GM12878 (cell line): ENCODE measurements at regions not wholly inside any gene's neighbourhood (a gene's known extent, or its start where the extent isn't known, plus 50 kb on each side); places are given as distances from the start of the nearest gene placed in this dataset.

Experiments used
- ATAC-seq: fragments of 200-7000 bp; cut with Tn5 transposase; 3 replicates; pipeline ENCODE4 v1.9.1; 2020; ENCODE audit warnings: mild to moderate bottlenecking, moderate library complexity
- BruUV-seq: library from RNA; stranded (reverse); fragments of 400-500 nt; replicated peaks from 2 replicates; lab custom pipeline; 2021; lab: Mats Ljungman, UMichigan
- CTCF ChIA-PET: fragments of 300-600 bp; sonication (Branson Sonifier 250); formaldehyde crosslinking; extraction: SDS; loops from one replicate; lab custom pipeline; 2021; ENCODE audit warnings: inconsistent platforms; lab: Yijun Ruan, JAX
- POLR2A ChIA-PET: fragments of 350-600 bp; formaldehyde crosslinking; extraction: SDS; loops from one replicate; lab custom pipeline; 2021; ENCODE audit warnings: inconsistent platforms; lab: Charles Lee
- RAD21 ChIA-PET: fragments of 300-600 bp; sonication (Branson Sonifier 250); formaldehyde crosslinking; loops from one replicate; lab custom pipeline; 2023; ENCODE audit warnings: antibody characterized with exemption; ENCODE audit not compliant: unreplicated experiment; lab: Charles Lee
- SMC1A ChIA-PET: fragments of 300-600 bp; sonication (Branson Sonifier 250); formaldehyde crosslinking; loops from one replicate; lab custom pipeline; 2023; ENCODE audit not compliant: unreplicated experiment, uncharacterized antibody; lab: Charles Lee
- DNase-seq: peaks from one replicate; pipeline ENCODE4 v3.0.0-alpha.2; 2011; ENCODE audit warnings: low read depth, low spot score
- FAIRE-seq: peaks from 3 replicates; lab custom pipeline; 2011; peaks lifted over from hg19 to GRCh38; lab: Jason Lieb, UNC
- H2AFZ ChIP-seq: 2 replicates; pipeline ENCODE4 v1.6.0; 2011; ENCODE audit warnings: low read depth, low read length, control low read depth; ENCODE audit not compliant: control insufficient read depth
- H3K27ac ChIP-seq: 2 replicates; pipeline ENCODE4 v1.5.1; 2011; ENCODE audit warnings: control low read depth; ENCODE audit not compliant: control insufficient read depth, insufficient read depth
- H3K27me3 ChIP-seq, 2 experiments: replicated peaks in 1 of 2; 2 replicates each; pipeline versions ENCODE4 v1.6.0 to v1.6.1; 2011; ENCODE audit warnings: low read length in 1 of 2; ENCODE audit not compliant: control insufficient read depth in 2 of 2, insufficient read depth in 2 of 2
- H3K36me3 ChIP-seq, 2 experiments: 2 replicates each; pipeline ENCODE4 v1.5.1; 2011; ENCODE audit warnings: low read length in 1 of 2; ENCODE audit not compliant: control insufficient read depth in 2 of 2, insufficient read depth in 2 of 2
- H3K4me1 ChIP-seq: 2 replicates; pipeline ENCODE4 v1.6.1; 2011; ENCODE audit warnings: mild to moderate bottlenecking, low read length, moderate library complexity, mixed read lengths; ENCODE audit not compliant: control insufficient read depth, insufficient read depth
- H3K4me2 ChIP-seq: 2 replicates; pipeline ENCODE4 v1.6.0; 2011; ENCODE audit warnings: control low read depth; ENCODE audit not compliant: control insufficient read depth, insufficient read depth
- H3K4me3 ChIP-seq: fragments of 200-600 bp; sonication (generic); 2 replicates; pipeline ENCODE4 v1.5.1; 2016
- H3K79me2 ChIP-seq: 2 replicates; pipeline ENCODE4 v1.6.0; 2011; ENCODE audit warnings: low read length; ENCODE audit not compliant: control insufficient read depth, insufficient read depth
- H3K9ac ChIP-seq: 2 replicates; pipeline ENCODE4 v1.8.0; 2011; ENCODE audit warnings: low read length, control low read depth, mixed read lengths; ENCODE audit not compliant: control insufficient read depth, insufficient read depth
- H3K9me3 ChIP-seq: replicated peaks from 3 replicates; pipeline ENCODE4 v1.5.1; 2011; ENCODE audit warnings: mild to moderate bottlenecking, low read length; ENCODE audit not compliant: control insufficient read depth, insufficient read depth
- H4K20me1 ChIP-seq: 2 replicates; pipeline ENCODE4 v1.6.0; 2011; ENCODE audit not compliant: control insufficient read depth, insufficient read depth
- ASH2L ChIP-seq: fragments of 300-600, 200-600 bp; sonication (generic); IDR thresholded peaks from 2 replicates; pipeline ENCODE4 v1.6.1; 2017; ENCODE audit warnings: low read depth, mild to moderate bottlenecking, borderline replicate concordance
- CEBPB ChIP-seq, 2 experiments: fragments of 150-350 bp in 1 of 2; IDR thresholded peaks; 2 replicates each; pipeline ENCODE4 v1.6.1; 2012 to 2014; ENCODE audit warnings: low read depth in 2 of 2, low read length in 2 of 2, borderline replicate concordance in 1 of 2, inconsistent platforms in 1 of 2
- FOXM1 ChIP-seq: IDR thresholded peaks from 2 replicates; pipeline ENCODE4 v1.6.1; 2012; ENCODE audit warnings: low read depth, mild to moderate bottlenecking, inconsistent platforms, low read length, moderate library complexity
- JUND ChIP-seq: IDR thresholded peaks from 2 replicates; pipeline ENCODE4 v1.6.1; 2012; ENCODE audit warnings: low read depth, mild to moderate bottlenecking, low read length, improper control_type of control experiment, moderate library complexity
- MXI1 ChIP-seq: fragments of 150-350 bp; IDR thresholded peaks from 2 replicates; pipeline ENCODE4 v1.6.1; 2011; ENCODE audit warnings: low read depth, mild to moderate bottlenecking, inconsistent platforms, low read length, improper control_type of control experiment
- POLR2A ChIP-seq: IDR thresholded peaks from 2 replicates; pipeline ENCODE4 v1.6.1; 2011; ENCODE audit warnings: low read depth, mild to moderate bottlenecking, low read length
- POLR2AphosphoS5 ChIP-seq: IDR thresholded peaks from 2 replicates; pipeline ENCODE4 v1.6.1; 2011; ENCODE audit warnings: mild to moderate bottlenecking, low read length, inconsistent platforms
- ZSCAN29 ChIP-seq: fragments of 450-650 bp; IDR thresholded peaks from 2 replicates; pipeline ENCODE4 v1.6.1; 2017; ENCODE audit warnings: mild to moderate bottlenecking, moderate library complexity
- WGBS: methylation state at CpG from one replicate; pipeline ENCODE4 v1.1.6; 2016; ENCODE audit warnings: low lambda C conversion rate; ENCODE audit not compliant: insufficient replicate concordance, insufficient coverage; ENCODE audit errors: missing lambda C conversion rate; 5-methylcytosine and 5-hydroxymethylcytosine counted together
- in situ Hi-C: fragments of 300-500 bp; cut with MboI; formaldehyde crosslinking; loops from 9 replicates; pipeline ENCODE4 v1.14.3; 2018; ENCODE audit warnings: mixed read lengths
- intact Hi-C: fragments of 100-400 bp; cut with micrococcal nuclease; formaldehyde crosslinking; loops from one replicate; pipeline ENCODE4 v1.14.2; 2022; ENCODE audit not compliant: unreplicated experiment
- TF ChIP-seq, protein P1 (sequence below), 3 experiments: IDR thresholded peaks in 2 of 3; conservative IDR thresholded peaks in 1 of 3; 2 replicates each; pipeline ENCODE4 v1.5.1; 2011; ENCODE audit warnings: low read depth in 3 of 3, low read length in 3 of 3, mild to moderate bottlenecking in 3 of 3, control low read depth in 2 of 3, moderate library complexity in 2 of 3, inconsistent platforms in 1 of 3, mixed read lengths in 1 of 3; ENCODE audit not compliant: control insufficient read depth in 2 of 3, insufficient read depth in 1 of 3; ENCODE audit errors: extremely low read depth in 1 of 3
- TF ChIP-seq, protein P2 (sequence below): IDR thresholded peaks from 2 replicates; pipeline ENCODE4 v1.6.1; 2011; ENCODE audit warnings: low read depth, low read length, improper control_type of control experiment, borderline replicate concordance
- TF ChIP-seq, protein P3 (sequence below): fragments of 450-650 bp; IDR thresholded peaks from 2 replicates; pipeline ENCODE4 v1.6.1; 2017; ENCODE audit warnings: mild to moderate bottlenecking
- TF ChIP-seq, protein P4 (sequence below): IDR thresholded peaks from 2 replicates; pipeline ENCODE4 v1.6.1; 2011; ENCODE audit warnings: mild to moderate bottlenecking, low read depth, low read length, moderate library complexity; ENCODE audit not compliant: insufficient replicate concordance
- TF ChIP-seq, protein P5 (sequence below): IDR thresholded peaks from 2 replicates; pipeline ENCODE4 v1.6.1; 2012; ENCODE audit warnings: low read depth, low read length, improper control_type of control experiment
- TF ChIP-seq, protein P6 (sequence below): fragments of 150-350 bp; IDR thresholded peaks from 2 replicates; pipeline ENCODE4 v1.6.1; 2014; ENCODE audit warnings: mild to moderate bottlenecking, low read depth, low read length

DNA sequence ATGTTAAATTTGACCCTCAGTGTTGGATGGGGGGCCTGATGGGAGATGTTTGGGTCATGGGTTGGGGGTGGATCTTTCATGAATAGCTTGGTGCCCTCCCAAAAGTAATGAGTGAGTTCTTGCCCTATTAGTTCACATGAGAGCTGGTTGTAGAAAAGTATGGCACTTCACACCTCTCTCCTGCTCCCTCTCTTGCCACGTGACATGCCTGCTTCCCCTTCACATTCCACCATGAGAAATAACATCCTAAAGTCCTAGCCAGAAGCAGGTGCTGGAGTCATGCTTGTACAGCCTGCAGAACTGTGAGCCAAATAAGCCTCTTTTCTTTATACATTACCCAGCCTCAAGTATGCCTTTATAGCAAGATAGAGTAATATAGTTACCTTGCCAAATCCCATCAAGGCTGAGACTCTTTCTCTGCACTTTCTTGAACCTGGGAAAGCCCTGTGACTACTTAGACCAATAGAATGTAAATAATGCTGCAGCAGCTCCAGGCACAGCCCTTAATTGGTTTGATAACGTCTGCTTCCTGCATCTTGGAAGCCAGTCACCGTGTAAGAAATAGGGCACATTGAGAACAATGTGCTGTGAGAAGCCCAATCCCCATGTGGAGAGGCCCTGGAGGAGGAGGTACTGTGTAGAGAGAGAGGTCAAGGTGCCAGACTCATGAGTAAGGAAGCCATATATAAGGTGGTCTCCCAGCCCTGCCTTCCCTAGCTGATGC lies 88.0 kb upstream of the NAMPT start (continued):
- TF ChIP-seq, protein P1, sequence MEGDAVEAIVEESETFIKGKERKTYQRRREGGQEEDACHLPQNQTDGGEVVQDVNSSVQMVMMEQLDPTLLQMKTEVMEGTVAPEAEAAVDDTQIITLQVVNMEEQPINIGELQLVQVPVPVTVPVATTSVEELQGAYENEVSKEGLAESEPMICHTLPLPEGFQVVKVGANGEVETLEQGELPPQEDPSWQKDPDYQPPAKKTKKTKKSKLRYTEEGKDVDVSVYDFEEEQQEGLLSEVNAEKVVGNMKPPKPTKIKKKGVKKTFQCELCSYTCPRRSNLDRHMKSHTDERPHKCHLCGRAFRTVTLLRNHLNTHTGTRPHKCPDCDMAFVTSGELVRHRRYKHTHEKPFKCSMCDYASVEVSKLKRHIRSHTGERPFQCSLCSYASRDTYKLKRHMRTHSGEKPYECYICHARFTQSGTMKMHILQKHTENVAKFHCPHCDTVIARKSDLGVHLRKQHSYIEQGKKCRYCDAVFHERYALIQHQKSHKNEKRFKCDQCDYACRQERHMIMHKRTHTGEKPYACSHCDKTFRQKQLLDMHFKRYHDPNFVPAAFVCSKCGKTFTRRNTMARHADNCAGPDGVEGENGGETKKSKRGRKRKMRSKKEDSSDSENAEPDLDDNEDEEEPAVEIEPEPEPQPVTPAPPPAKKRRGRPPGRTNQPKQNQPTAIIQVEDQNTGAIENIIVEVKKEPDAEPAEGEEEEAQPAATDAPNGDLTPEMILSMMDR (IDR thresholded peaks at IDR 0.05 in 2 of 3, conservative IDR thresholded peaks at IDR 0.05 in 1 of 3; ENCODE audit: control insufficient read depth in 2 of 3, extremely low read depth in 1 of 3, insufficient read depth in 1 of 3, low read depth in 3 of 3, low read length in 3 of 3), result no peak
- TF ChIP-seq POLR2AphosphoS5 (no peak), ZSCAN29 (no peak)
- TF ChIP-seq, protein P2, sequence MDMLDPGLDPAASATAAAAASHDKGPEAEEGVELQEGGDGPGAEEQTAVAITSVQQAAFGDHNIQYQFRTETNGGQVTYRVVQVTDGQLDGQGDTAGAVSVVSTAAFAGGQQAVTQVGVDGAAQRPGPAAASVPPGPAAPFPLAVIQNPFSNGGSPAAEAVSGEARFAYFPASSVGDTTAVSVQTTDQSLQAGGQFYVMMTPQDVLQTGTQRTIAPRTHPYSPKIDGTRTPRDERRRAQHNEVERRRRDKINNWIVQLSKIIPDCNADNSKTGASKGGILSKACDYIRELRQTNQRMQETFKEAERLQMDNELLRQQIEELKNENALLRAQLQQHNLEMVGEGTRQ, result no peak

DNA sequence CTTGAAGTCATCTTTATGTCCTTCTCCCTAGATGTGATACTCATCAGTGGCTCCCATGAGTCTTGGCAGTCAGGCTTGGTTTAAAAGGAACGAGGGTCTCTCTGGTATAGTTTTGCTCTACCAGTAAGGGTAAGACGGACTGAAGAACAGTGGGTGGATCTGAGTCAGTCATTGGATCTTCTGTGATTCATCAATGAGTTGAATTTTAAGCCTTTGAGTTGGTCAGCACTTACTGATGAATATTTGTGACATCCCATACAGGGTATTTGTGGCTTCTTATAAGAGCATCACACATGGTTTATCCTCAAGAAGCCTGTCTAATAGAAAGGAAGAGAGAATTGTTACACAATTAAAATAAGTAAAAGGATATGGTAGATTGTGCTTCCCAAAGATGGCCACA lies 87.3 kb upstream of the NAMPT start:
- H3K4me2 ChIP-seq, result no peak overlapping the region
- ChIA-PET CTCF (interaction anchor here (0.9 to 1.0 kb wide), 2 partner anchors 91 to 195 kb away, joined by 3 to 4 read pairs; no protein-coding TSS in a partner anchor), RAD21 (no interaction called here), SMC1A (interaction anchor here (1.0 to 6.5 kb wide), 2 partner anchors 24 to 90 kb away, joined by 3 to 20 read pairs; no protein-coding TSS in a partner anchor), POLR2A (no interaction called here)
- no peak overlapping the region for H3K9ac ChIP-seq
- FAIRE-seq (no peak), DNase-seq (no peak), ATAC-seq (no peak)
- H3K27me3 ChIP-seq, result no peaks in the 10 kb centered on the region
- no peak overlapping the region for H3K27ac ChIP-seq
- in situ Hi-C loops (no loop called here), intact Hi-C loops (no loop called here)
- no peaks in the 10 kb centered on the region for H3K79me2 ChIP-seq
- no peak overlapping the region for H3K4me3 ChIP-seq
- H3K36me3 ChIP-seq, result no peaks in the 10 kb centered on the region
- no peaks in the 10 kb centered on the region for H4K20me1 ChIP-seq
- no peaks in the 10 kb centered on the region for H3K9me3 ChIP-seq
- no TSS peak for BruUV-seq
- H2AFZ ChIP-seq, result no peak overlapping the region
- H3K4me1 ChIP-seq, result no peaks in the 10 kb centered on the region
- 2% methylated on average over 2 of the region's 2 CpGs for WGBS
- TF ChIP-seq ASH2L, result no peak
- TF ChIP-seq, protein P3, sequence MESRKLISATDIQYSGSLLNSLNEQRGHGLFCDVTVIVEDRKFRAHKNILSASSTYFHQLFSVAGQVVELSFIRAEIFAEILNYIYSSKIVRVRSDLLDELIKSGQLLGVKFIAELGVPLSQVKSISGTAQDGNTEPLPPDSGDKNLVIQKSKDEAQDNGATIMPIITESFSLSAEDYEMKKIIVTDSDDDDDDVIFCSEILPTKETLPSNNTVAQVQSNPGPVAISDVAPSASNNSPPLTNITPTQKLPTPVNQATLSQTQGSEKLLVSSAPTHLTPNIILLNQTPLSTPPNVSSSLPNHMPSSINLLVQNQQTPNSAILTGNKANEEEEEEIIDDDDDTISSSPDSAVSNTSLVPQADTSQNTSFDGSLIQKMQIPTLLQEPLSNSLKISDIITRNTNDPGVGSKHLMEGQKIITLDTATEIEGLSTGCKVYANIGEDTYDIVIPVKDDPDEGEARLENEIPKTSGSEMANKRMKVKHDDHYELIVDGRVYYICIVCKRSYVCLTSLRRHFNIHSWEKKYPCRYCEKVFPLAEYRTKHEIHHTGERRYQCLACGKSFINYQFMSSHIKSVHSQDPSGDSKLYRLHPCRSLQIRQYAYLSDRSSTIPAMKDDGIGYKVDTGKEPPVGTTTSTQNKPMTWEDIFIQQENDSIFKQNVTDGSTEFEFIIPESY, result no peak
- TF ChIP-seq POLR2A, result no peak
- TF ChIP-seq, protein P4, sequence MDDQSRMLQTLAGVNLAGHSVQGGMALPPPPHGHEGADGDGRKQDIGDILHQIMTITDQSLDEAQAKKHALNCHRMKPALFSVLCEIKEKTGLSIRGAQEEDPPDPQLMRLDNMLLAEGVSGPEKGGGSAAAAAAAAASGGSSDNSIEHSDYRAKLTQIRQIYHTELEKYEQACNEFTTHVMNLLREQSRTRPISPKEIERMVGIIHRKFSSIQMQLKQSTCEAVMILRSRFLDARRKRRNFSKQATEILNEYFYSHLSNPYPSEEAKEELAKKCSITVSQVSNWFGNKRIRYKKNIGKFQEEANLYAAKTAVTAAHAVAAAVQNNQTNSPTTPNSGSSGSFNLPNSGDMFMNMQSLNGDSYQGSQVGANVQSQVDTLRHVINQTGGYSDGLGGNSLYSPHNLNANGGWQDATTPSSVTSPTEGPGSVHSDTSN, result no peak
- no peak for TF ChIP-seq JUND
- TF ChIP-seq, protein P5, sequence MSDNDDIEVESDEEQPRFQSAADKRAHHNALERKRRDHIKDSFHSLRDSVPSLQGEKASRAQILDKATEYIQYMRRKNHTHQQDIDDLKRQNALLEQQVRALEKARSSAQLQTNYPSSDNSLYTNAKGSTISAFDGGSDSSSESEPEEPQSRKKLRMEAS, result no peak
- TF ChIP-seq, protein P6, sequence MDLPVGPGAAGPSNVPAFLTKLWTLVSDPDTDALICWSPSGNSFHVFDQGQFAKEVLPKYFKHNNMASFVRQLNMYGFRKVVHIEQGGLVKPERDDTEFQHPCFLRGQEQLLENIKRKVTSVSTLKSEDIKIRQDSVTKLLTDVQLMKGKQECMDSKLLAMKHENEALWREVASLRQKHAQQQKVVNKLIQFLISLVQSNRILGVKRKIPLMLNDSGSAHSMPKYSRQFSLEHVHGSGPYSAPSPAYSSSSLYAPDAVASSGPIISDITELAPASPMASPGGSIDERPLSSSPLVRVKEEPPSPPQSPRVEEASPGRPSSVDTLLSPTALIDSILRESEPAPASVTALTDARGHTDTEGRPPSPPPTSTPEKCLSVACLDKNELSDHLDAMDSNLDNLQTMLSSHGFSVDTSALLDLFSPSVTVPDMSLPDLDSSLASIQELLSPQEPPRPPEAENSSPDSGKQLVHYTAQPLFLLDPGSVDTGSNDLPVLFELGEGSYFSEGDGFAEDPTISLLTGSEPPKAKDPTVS, result no peak
- no peak for TF ChIP-seq CEBPB (IDR thresholded peaks at IDR 0.05; ENCODE audit: borderline replicate concordance in 1 of 2, low read depth in 2 of 2, low read length in 2 of 2)
- no peak for TF ChIP-seq FOXM1
- TF ChIP-seq MXI1, result no peak
